ENCODE measurements at regions not wholly inside any gene's neighbourhood (a gene's known extent, or its start where the extent isn't known, plus 50 kb on each side); places are given as distances from the start of the nearest gene placed in this dataset.

DNA sequence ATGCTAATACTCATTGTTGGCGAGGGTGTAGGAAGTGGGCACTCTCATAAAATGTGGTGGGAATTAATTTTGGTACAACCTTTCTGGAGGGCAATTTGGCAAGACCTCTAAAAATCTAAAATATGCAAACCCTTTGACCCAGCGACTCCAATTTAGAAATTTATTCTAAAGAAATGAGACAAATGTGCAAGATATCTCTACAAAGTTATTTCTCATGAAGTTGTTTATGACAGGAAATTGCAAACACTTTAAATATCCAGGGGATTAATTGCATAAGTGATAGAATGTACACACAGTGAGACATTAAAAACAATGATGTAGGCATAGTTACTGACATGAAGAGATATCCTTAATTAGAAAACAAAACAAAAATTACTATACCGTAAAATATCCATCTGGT is 246.3 kb upstream of the MAP3K1 start:
- TF ChIP-seq, protein P1, sequence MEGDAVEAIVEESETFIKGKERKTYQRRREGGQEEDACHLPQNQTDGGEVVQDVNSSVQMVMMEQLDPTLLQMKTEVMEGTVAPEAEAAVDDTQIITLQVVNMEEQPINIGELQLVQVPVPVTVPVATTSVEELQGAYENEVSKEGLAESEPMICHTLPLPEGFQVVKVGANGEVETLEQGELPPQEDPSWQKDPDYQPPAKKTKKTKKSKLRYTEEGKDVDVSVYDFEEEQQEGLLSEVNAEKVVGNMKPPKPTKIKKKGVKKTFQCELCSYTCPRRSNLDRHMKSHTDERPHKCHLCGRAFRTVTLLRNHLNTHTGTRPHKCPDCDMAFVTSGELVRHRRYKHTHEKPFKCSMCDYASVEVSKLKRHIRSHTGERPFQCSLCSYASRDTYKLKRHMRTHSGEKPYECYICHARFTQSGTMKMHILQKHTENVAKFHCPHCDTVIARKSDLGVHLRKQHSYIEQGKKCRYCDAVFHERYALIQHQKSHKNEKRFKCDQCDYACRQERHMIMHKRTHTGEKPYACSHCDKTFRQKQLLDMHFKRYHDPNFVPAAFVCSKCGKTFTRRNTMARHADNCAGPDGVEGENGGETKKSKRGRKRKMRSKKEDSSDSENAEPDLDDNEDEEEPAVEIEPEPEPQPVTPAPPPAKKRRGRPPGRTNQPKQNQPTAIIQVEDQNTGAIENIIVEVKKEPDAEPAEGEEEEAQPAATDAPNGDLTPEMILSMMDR (IDR thresholded peaks at IDR 0.05), result no peak
- no peak for TF ChIP-seq POLR2A (IDR thresholded peaks at IDR 0.05)

Data from testis (tissue), 2 donors.